CD14-positive monocyte (primary cell): ENCODE measurements at regions not wholly inside any gene's neighbourhood (a gene's known extent, or its start where the extent isn't known, plus 50 kb on each side); places are given as distances from the start of the nearest gene placed in this dataset.

Experiments
- DNase-seq, 3 donors: peaks; one replicate each; pipeline ENCODE4 v3.0.0-alpha.2; 2011 to 2022
- H2AFZ ChIP-seq: 2 replicates; pipeline ENCODE4 v1.6.0; 2012; ENCODE audit warnings: mild to moderate bottlenecking, low read depth, low read length, inconsistent platforms; ENCODE audit not compliant: insufficient read depth, poor library complexity, severe bottlenecking
- H3K27ac ChIP-seq, 2 donors: 1 replicate in 1 of 2; 2 replicates in 1 of 2; pipeline ENCODE4 v1.5.1; 2012 to 2013; ENCODE audit warnings: low read length in 2 of 2, control low read depth in 1 of 2, inconsistent platforms in 1 of 2, low read depth in 1 of 2, mild to moderate bottlenecking in 1 of 2
- H3K27me3 ChIP-seq, 2 donors: one replicate each; pipeline versions ENCODE4 v1.6.0 to v1.6.1; 2011 to 2013; ENCODE audit warnings: low read length in 2 of 2; ENCODE audit not compliant: control insufficient read depth in 2 of 2, insufficient read depth in 2 of 2
- H3K36me3 ChIP-seq, 2 donors: replicated peaks in 1 of 2; 1 replicate in 1 of 2; 2 replicates in 1 of 2; pipeline versions ENCODE4 v1.5.1 to v1.6.1; 2012 to 2013; ENCODE audit warnings: low read length in 2 of 2, control low read depth in 1 of 2, inconsistent platforms in 1 of 2, mild to moderate bottlenecking in 1 of 2; ENCODE audit not compliant: insufficient read depth in 2 of 2, control insufficient read depth in 1 of 2
- H3K4me1 ChIP-seq, 2 donors: 1 replicate in 1 of 2; 2 replicates in 1 of 2; pipeline versions ENCODE4 v1.5.1 to v1.6.1; 2012 to 2013; ENCODE audit warnings: low read length in 2 of 2, control low read depth in 1 of 2, inconsistent platforms in 1 of 2, mild to moderate bottlenecking in 1 of 2, moderate library complexity in 1 of 2; ENCODE audit not compliant: insufficient read depth in 2 of 2, control insufficient read depth in 1 of 2
- H3K4me2 ChIP-seq: replicated peaks from 2 replicates; pipeline ENCODE3; 2012; ENCODE audit warnings: low read length, moderate library complexity, mild to moderate bottlenecking; ENCODE audit not compliant: poor library complexity, severe bottlenecking; ENCODE audit errors: extremely low read depth
- H3K4me3 ChIP-seq, 3 experiments: fragments of 200-600 bp in 1 of 3; sonication (generic) in 1 of 3; replicated peaks in 1 of 3; 1 replicate in 2 of 3; 2 replicates in 1 of 3; pipeline ENCODE4 v1.5.1; 2011 to 2013; ENCODE audit warnings: low read length in 3 of 3, mild to moderate bottlenecking in 3 of 3, control low read depth in 2 of 3, low read depth in 2 of 3, inconsistent platforms in 1 of 3, moderate library complexity in 1 of 3
- H3K79me2 ChIP-seq: 2 replicates; pipeline ENCODE4 v1.6.0; 2012; ENCODE audit warnings: mild to moderate bottlenecking, control low read depth, inconsistent platforms, low read length, moderate library complexity; ENCODE audit not compliant: insufficient read depth
- H3K9ac ChIP-seq: 2 replicates; pipeline ENCODE4 v1.6.0; 2017; ENCODE audit warnings: low read length, mild to moderate bottlenecking; ENCODE audit not compliant: insufficient read depth, poor library complexity, severe bottlenecking
- H3K9me3 ChIP-seq, 2 donors: replicated peaks in 1 of 2; 1 replicate in 1 of 2; 2 replicates in 1 of 2; pipeline versions ENCODE4 v1.5.1 to v1.6.1; 2012 to 2013; ENCODE audit warnings: low read length in 2 of 2, control low read depth in 1 of 2; ENCODE audit not compliant: control insufficient read depth in 1 of 2, insufficient read depth in 1 of 2
- H4K20me1 ChIP-seq: 2 replicates; pipeline ENCODE4 v1.6.0; 2012; ENCODE audit warnings: mild to moderate bottlenecking, low read length, control low read depth, moderate library complexity; ENCODE audit not compliant: insufficient read depth
- H3K27ac Mint-ChIP-seq, 7 donors: one replicate each; pipeline ENCODE4 v1.8.0; 2020; ENCODE audit warnings: mild to moderate bottlenecking in 7 of 7, mixed read lengths in 7 of 7, moderate library complexity in 6 of 7, inconsistent platforms in 2 of 7
- H3K27me3 Mint-ChIP-seq, 3 donors: one replicate each; pipeline ENCODE4 v1.8.0; 2021 to 2022; ENCODE audit warnings: low read depth in 3 of 3, mild to moderate bottlenecking in 3 of 3, mixed read lengths in 3 of 3, moderate library complexity in 3 of 3, inconsistent platforms in 1 of 3
- H3K36me3 Mint-ChIP-seq, 2 donors: one replicate each; pipeline ENCODE4 v1.8.0; 2020; ENCODE audit warnings: mixed read lengths in 2 of 2, inconsistent platforms in 1 of 2, mild to moderate bottlenecking in 1 of 2
- H3K4me1 Mint-ChIP-seq: one replicate; pipeline ENCODE4 v1.8.0; 2020; ENCODE audit warnings: mild to moderate bottlenecking, mixed read lengths
- H3K4me3 Mint-ChIP-seq, 2 donors: one replicate each; pipeline ENCODE4 v1.8.0; 2020; ENCODE audit warnings: mild to moderate bottlenecking in 2 of 2, mixed read lengths in 2 of 2, moderate library complexity in 1 of 2
- H3K9me3 Mint-ChIP-seq, 7 donors: one replicate each; pipeline ENCODE4 v1.8.0; 2020 to 2022; ENCODE audit warnings: mixed read lengths in 7 of 7, mild to moderate bottlenecking in 6 of 7, moderate library complexity in 6 of 7, inconsistent platforms in 2 of 7
- WGBS: methylation state at CpG from one replicate; pipeline ENCODE4 v1.1.5; 2013; ENCODE audit warnings: missing lambda C conversion rate; ENCODE audit not compliant: insufficient coverage; 5-methylcytosine and 5-hydroxymethylcytosine counted together
- intact Hi-C, 2 donors: fragments of 100-400 bp; cut with micrococcal nuclease; formaldehyde crosslinking; loops; one replicate each; pipeline versions ENCODE4 v1.15.0 to v1.15.1; 2023
- TF ChIP-seq, protein P1 (sequence below): fragments of 200-600 bp; IDR thresholded peaks from one replicate; pipeline ENCODE4 v1.8.0; 2022; ENCODE audit warnings: antibody characterized with exemption, mild to moderate bottlenecking

DNA sequence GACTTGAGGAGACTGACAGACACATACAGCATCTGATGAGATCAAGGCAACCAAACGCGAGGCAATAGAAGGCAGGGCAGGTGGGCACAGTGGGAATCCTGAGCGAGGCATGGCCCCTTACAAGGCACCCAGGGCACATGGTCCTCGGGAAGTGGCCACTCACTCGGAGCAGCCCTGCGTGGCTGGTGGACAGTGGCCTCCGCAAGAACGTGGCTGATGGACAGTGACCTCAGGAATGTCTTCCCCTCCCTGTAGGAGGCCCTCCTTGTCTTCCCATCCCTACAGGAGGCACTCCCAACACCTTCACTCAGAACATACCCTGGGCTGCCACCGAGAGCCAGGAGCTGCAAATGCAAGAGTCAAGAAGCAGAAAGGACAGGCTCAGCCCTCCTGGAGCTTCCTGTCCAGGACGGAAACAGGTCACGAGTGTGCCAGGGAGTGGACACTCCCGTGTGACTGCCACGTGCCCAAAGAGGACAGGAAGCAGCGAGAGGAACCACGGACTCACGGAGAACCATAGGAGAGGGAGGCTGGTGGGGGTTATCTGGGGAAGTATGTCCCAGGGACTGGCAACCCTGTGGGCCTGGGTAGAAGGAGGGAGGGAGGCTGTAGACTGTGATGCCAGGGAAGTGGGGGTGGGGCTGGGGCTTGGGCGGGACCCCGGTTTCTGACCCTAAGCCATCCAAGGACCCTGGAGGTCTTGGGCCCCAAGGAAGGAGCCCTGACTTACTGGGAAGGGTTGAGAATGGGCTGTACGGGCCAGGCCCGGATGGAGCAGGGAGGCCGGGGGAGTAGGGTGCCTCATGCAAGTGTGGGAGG is 321.9 kb upstream of the IRX4 start:
- intact Hi-C loops = no loop called here
- Mint-ChIP-seq H3K36me3 (no peaks in the 10 kb centered on the region), H3K27ac (no peak overlapping the region), H3K9me3 (peaks cover 0 to 4% (median 2%) of the 10 kb centered on the region in 7 donors), H3K27me3 (peaks cover 2 to 8% (median 3%) of the 10 kb centered on the region in 3 donors), H3K4me1 (no peaks in the 10 kb centered on the region), H3K4me3 (no peak overlapping the region)
- Histone ChIP-seq H3K9ac (no peak overlapping the region), H3K4me3 (no peak overlapping the region), H3K4me1 (no peaks in the 10 kb centered on the region), H3K36me3 (no peaks in the 10 kb centered on the region), H4K20me1 (no peaks in the 10 kb centered on the region), H3K27me3 (peaks cover 0 to 5% of the 10 kb centered on the region in 2 donors), H3K27ac (no peak overlapping the region), H3K4me2 (no peak overlapping the region), H3K79me2 (no peaks in the 10 kb centered on the region), H2AFZ (no peak overlapping the region), H3K9me3 (no peaks in the 10 kb centered on the region)
- 85% methylated on average over 19 of the region's 21 CpGs for WGBS
- DNase-seq = no peak
- TF ChIP-seq, protein P1, sequence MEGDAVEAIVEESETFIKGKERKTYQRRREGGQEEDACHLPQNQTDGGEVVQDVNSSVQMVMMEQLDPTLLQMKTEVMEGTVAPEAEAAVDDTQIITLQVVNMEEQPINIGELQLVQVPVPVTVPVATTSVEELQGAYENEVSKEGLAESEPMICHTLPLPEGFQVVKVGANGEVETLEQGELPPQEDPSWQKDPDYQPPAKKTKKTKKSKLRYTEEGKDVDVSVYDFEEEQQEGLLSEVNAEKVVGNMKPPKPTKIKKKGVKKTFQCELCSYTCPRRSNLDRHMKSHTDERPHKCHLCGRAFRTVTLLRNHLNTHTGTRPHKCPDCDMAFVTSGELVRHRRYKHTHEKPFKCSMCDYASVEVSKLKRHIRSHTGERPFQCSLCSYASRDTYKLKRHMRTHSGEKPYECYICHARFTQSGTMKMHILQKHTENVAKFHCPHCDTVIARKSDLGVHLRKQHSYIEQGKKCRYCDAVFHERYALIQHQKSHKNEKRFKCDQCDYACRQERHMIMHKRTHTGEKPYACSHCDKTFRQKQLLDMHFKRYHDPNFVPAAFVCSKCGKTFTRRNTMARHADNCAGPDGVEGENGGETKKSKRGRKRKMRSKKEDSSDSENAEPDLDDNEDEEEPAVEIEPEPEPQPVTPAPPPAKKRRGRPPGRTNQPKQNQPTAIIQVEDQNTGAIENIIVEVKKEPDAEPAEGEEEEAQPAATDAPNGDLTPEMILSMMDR = no peak

DNA sequence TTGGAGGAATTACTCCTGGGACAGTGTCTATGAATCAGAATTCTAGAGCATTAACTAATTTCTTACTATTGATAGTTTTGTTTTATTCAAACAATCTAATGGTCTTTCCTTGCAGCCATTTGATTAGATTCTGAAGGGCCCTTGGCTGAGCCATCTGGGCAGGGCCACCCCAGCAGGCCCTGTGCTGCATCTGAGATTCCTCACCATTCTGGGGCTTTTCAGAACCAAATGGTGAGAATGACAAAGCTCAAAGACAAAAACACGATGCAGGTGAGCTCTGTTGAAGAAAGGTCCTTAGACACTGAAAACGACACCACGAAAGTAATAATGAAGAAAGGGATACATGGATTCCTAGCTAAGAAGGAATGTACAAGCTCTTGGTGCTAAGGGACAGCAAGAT is 321.0 kb upstream of the IRX4 start:
- Mint-ChIP-seq H3K9me3 (peaks cover 0 to 4% (median 2%) of the 10 kb centered on the region in 7 donors), H3K4me1 (no peaks in the 10 kb centered on the region), H3K36me3 (no peaks in the 10 kb centered on the region), H3K27me3 (peaks cover 2 to 8% (median 3%) of the 10 kb centered on the region in 3 donors), H3K27ac (no peak overlapping the region), H3K4me3 (no peak overlapping the region)
- Histone ChIP-seq H3K27me3 (peaks cover 0 to 5% of the 10 kb centered on the region in 2 donors), H3K9ac (no peak overlapping the region), H3K27ac (no peak overlapping the region), H3K79me2 (no peaks in the 10 kb centered on the region), H3K4me1 (no peaks in the 10 kb centered on the region), H3K4me2 (no peak overlapping the region), H4K20me1 (no peaks in the 10 kb centered on the region), H3K9me3 (no peaks in the 10 kb centered on the region), H3K36me3 (no peaks in the 10 kb centered on the region), H2AFZ (no peak overlapping the region), H3K4me3 (no peak overlapping the region)
- TF ChIP-seq, protein P1 = no peak
- WGBS = 74% methylated on average over 3 of the region's 3 CpGs
- intact Hi-C loops = no loop called here
- no peak for DNase-seq
